A549 (cell line): ENCODE measurements at regions not wholly inside any gene's neighbourhood (a gene's known extent, or its start where the extent isn't known, plus 50 kb on each side); places are given as distances from the start of the nearest gene placed in this dataset.

Source experiments
- CHD2 ChIP-seq: fragments of 150-350 bp; IDR thresholded peaks from 2 replicates; pipeline ENCODE4 v1.6.1; 2014; ENCODE audit warnings: low read length; ENCODE audit not compliant: partially characterized antibody
- EP300 ChIP-seq, 2 experiments: fragments of >200 bp; sonication (Bioruptor Twin); formaldehyde crosslinking; IDR thresholded peaks; 2 replicates in 1 of 2; 3 replicates in 1 of 2; pipeline ENCODE4 v1.6.1; 2016 to 2017
- FOSL2 ChIP-seq, 2 experiments: fragments of 450-650 bp in 1 of 2; fragments of >200 bp in 1 of 2; sonication (Bioruptor Twin) in 1 of 2; formaldehyde crosslinking; IDR thresholded peaks; 2 replicates each; pipeline versions ENCODE4 v1.5.0 to v1.6.1; 2016 to 2020; ENCODE audit warnings: mild to moderate bottlenecking in 1 of 2, moderate library complexity in 1 of 2
- JUN ChIP-seq, 2 experiments: fragments of >200 bp; sonication (Bioruptor Twin); formaldehyde crosslinking; IDR thresholded peaks; 2 replicates in 1 of 2; 3 replicates in 1 of 2; pipeline ENCODE4 v1.6.1; 2016 to 2017
- POLR2A ChIP-seq: IDR thresholded peaks from 2 replicates; pipeline ENCODE4 v1.6.1; 2012; ENCODE audit warnings: mild to moderate bottlenecking, low read length
- ZFP36 ChIP-seq: fragments of 450-650 bp; IDR thresholded peaks from 2 replicates; pipeline ENCODE4 v1.6.1; 2014; ENCODE audit warnings: borderline replicate concordance; ENCODE audit not compliant: partially characterized antibody
- TF ChIP-seq, protein P1 (sequence below): fragments of >200 bp; sonication (Bioruptor Twin); formaldehyde crosslinking; IDR thresholded peaks from 3 replicates; pipeline ENCODE4 v1.5.1; 2016

DNA sequence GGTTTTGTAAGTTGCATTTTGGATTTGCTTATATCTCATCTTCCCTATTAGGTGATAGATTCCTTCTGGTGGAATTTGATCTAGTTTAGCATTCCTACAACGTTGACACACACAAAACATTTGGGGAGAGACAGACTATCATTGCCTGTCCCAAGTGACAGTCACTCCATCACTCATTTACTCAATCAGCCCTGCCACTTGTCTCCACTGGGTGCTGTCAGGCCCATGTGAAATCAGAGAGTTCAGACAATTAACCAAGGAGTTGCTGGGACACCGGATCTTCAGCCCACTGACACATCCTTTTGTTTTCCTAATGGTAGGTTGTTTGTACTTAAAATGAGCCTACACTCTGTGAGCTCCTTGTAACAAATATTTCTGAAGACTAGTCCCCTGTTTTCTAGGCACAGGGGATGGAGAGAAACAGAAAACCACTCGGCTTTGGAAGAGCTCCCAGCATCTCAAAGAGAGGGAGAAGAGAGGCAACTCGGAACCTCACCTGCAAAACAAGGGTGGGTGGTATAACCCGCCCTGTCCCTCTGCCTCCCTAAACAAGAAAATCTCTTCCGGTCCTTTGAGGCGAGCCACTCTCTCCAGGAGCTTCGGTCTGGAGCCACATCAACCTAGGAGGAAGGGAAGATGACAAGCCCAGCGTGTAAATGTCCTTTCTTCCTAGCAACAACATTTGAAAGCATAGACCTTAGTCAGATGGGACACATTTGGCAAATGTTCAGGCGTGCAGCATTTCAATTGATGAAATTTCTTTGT is 440.9 kb upstream of the KLF12 start:
- TF ChIP-seq, protein P1, sequence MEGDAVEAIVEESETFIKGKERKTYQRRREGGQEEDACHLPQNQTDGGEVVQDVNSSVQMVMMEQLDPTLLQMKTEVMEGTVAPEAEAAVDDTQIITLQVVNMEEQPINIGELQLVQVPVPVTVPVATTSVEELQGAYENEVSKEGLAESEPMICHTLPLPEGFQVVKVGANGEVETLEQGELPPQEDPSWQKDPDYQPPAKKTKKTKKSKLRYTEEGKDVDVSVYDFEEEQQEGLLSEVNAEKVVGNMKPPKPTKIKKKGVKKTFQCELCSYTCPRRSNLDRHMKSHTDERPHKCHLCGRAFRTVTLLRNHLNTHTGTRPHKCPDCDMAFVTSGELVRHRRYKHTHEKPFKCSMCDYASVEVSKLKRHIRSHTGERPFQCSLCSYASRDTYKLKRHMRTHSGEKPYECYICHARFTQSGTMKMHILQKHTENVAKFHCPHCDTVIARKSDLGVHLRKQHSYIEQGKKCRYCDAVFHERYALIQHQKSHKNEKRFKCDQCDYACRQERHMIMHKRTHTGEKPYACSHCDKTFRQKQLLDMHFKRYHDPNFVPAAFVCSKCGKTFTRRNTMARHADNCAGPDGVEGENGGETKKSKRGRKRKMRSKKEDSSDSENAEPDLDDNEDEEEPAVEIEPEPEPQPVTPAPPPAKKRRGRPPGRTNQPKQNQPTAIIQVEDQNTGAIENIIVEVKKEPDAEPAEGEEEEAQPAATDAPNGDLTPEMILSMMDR: no peak
- TF ChIP-seq JUN (IDR thresholded peaks at IDR 0.05): no peak
- TF ChIP-seq CHD2: no peak
- no peak for TF ChIP-seq EP300 (IDR thresholded peaks at IDR 0.05)
- TF ChIP-seq ZFP36: no peak
- TF ChIP-seq FOSL2 (IDR thresholded peaks at IDR 0.05): no peak
- no peak for TF ChIP-seq FOSL2 (CRISPR knock-in tag; IDR thresholded peaks at IDR 0.05)
- TF ChIP-seq POLR2A: no peak
